Nephron (organoid): ENCODE measurements at regions not wholly inside any gene's neighbourhood (a gene's known extent, or its start where the extent isn't known, plus 50 kb on each side); places are given as distances from the start of the nearest gene placed in this dataset.
A peak's percentile ranks its signal among the peaks of the same experiment; 100 is the strongest.

ENCODE experiments used
- H3K27ac Mint-ChIP-seq, 3 experiments: 2 replicates each; pipeline ENCODE4 v1.8.0; 2020; ENCODE audit warnings: mixed read lengths in 3 of 3, mild to moderate bottlenecking in 2 of 3, moderate library complexity in 1 of 3
- H3K27me3 Mint-ChIP-seq: 2 replicates; pipeline ENCODE4 v1.8.0; 2021; ENCODE audit warnings: low read depth, mild to moderate bottlenecking, moderate library complexity, mixed read lengths
- H3K36me3 Mint-ChIP-seq: 2 replicates; pipeline ENCODE4 v1.8.0; 2020; ENCODE audit warnings: low read depth, mixed read lengths
- H3K4me1 Mint-ChIP-seq: 2 replicates; pipeline ENCODE4 v1.8.0; 2020; ENCODE audit warnings: mixed read lengths
- H3K4me3 Mint-ChIP-seq, 3 experiments: 2 replicates each; pipeline ENCODE4 v1.8.0; 2020; ENCODE audit warnings: mild to moderate bottlenecking in 3 of 3, mixed read lengths in 3 of 3, moderate library complexity in 2 of 3
- H3K9me3 Mint-ChIP-seq: 2 replicates; pipeline ENCODE4 v1.8.0; 2020; ENCODE audit warnings: mixed read lengths
- TF ChIP-seq, protein P1 (sequence below), 3 experiments: fragments of 200-600 bp; sonication (generic); IDR thresholded peaks; one replicate each; pipeline ENCODE4 v1.5.0; 2021; ENCODE audit warnings: antibody characterized with exemption in 3 of 3; ENCODE audit not compliant: unreplicated experiment in 3 of 3

GRCh38 chr1:188056011-188056410 is 1227.3 kb downstream of the PLA2G4A start:
- no peaks in the 10 kb centered on the region for H3K27me3 Mint-ChIP-seq
- H3K4me1 Mint-ChIP-seq, result no peaks in the 10 kb centered on the region
- TF ChIP-seq, protein P1, sequence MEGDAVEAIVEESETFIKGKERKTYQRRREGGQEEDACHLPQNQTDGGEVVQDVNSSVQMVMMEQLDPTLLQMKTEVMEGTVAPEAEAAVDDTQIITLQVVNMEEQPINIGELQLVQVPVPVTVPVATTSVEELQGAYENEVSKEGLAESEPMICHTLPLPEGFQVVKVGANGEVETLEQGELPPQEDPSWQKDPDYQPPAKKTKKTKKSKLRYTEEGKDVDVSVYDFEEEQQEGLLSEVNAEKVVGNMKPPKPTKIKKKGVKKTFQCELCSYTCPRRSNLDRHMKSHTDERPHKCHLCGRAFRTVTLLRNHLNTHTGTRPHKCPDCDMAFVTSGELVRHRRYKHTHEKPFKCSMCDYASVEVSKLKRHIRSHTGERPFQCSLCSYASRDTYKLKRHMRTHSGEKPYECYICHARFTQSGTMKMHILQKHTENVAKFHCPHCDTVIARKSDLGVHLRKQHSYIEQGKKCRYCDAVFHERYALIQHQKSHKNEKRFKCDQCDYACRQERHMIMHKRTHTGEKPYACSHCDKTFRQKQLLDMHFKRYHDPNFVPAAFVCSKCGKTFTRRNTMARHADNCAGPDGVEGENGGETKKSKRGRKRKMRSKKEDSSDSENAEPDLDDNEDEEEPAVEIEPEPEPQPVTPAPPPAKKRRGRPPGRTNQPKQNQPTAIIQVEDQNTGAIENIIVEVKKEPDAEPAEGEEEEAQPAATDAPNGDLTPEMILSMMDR (IDR thresholded peaks at IDR 0.05; ENCODE audit: unreplicated experiment in 3 of 3), result no peak
- H3K27ac Mint-ChIP-seq, result peak overlapping the region in 1 of 3 experiments; percentile 9
- H3K4me3 Mint-ChIP-seq, result no peak overlapping the region
- no peaks in the 10 kb centered on the region for H3K36me3 Mint-ChIP-seq
- peaks cover 3% of the 10 kb centered on the region for H3K9me3 Mint-ChIP-seq

- Mint-ChIP-seq H3K4me3 (no peak overlapping the region), H3K36me3 (no peaks in the 10 kb centered on the region), H3K27me3 (no peaks in the 10 kb centered on the region), H3K27ac (no peak overlapping the region), H3K9me3 (peaks cover 4% of the 10 kb centered on the region), H3K4me1 (no peaks in the 10 kb centered on the region)
- TF ChIP-seq, protein P1 (IDR thresholded peaks at IDR 0.05; ENCODE audit: unreplicated experiment in 3 of 3), result no peak
Observed at GRCh38 chr1:188058801-188059200, 1230.1 kb downstream of the PLA2G4A start.

GRCh38 chr1:188061881-188062280 is 1233.1 kb downstream of the PLA2G4A start:
- TF ChIP-seq, protein P1 (IDR thresholded peaks at IDR 0.05; ENCODE audit: unreplicated experiment in 3 of 3), result no peak
- H3K4me3 Mint-ChIP-seq, result no peak overlapping the region
- no peak overlapping the region for H3K27ac Mint-ChIP-seq
- no peaks in the 10 kb centered on the region for H3K4me1 Mint-ChIP-seq
- H3K36me3 Mint-ChIP-seq, result no peaks in the 10 kb centered on the region
- peaks cover 12% of the 10 kb centered on the region for H3K9me3 Mint-ChIP-seq
- H3K27me3 Mint-ChIP-seq, result no peaks in the 10 kb centered on the region

- H3K4me1 Mint-ChIP-seq, result no peaks in the 10 kb centered on the region
- H3K4me3 Mint-ChIP-seq, result no peak overlapping the region
- H3K27me3 Mint-ChIP-seq, result no peaks in the 10 kb centered on the region
- no peaks in the 10 kb centered on the region for H3K36me3 Mint-ChIP-seq
- no peak overlapping the region for H3K27ac Mint-ChIP-seq
- TF ChIP-seq, protein P1 (IDR thresholded peaks at IDR 0.05; ENCODE audit: unreplicated experiment in 3 of 3), result no peak
- peaks cover 9% of the 10 kb centered on the region for H3K9me3 Mint-ChIP-seq
Observed at GRCh38 chr1:188062456-188062855, 1233.7 kb downstream of the PLA2G4A start.

DNA sequence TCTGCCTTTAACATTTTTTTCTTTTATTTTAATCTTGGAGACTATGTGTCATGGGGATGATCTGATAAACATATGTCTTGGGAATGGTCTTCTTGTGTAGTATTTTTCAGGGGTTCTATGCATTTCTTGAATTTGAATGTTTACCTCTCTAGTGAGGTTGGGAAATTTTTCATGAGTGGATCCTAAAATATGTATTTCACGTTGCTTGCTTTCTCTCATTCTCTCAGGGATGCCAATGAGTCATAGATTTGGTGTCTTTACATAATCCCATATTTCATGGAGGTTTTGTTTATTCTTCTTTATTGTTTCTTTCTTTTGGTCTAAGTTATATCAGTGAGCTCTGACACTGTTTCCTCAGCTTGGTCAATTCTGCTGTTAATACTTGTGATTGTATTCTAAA is 1237.2 kb downstream of the PLA2G4A start:
- Mint-ChIP-seq H3K4me3 (no peak overlapping the region), H3K27me3 (no peaks in the 10 kb centered on the region), H3K27ac (no peak overlapping the region)

DNA sequence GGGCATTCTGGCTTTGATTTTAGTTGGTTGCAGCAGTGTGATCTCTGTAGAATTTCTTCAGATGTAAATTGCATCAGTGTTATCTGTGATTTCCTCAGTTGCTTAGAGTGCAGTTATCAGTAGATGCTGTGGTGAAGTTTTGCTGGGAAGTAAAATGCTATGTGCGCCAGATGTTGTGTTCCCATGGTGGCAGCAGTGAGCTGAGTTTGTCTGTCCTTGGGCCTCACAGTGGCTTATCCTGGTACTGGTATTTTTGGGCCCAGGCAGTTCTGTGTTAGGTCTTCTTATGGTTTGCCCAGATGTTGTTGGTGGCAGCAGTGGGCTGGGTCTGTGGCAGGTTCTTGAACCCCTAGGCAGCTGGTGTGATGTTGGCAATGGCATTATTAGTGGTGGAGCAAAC is 1242.1 kb downstream of the PLA2G4A start:
- Mint-ChIP-seq H3K27ac (no peak overlapping the region), H3K27me3 (no peaks in the 10 kb centered on the region), H3K9me3 (peaks cover 22% of the 10 kb centered on the region), H3K4me3 (no peak overlapping the region), H3K4me1 (no peaks in the 10 kb centered on the region), H3K36me3 (no peaks in the 10 kb centered on the region)
- TF ChIP-seq, protein P1 (IDR thresholded peaks at IDR 0.05; ENCODE audit: unreplicated experiment in 3 of 3), result no peak

More for the DNA sequence above, 1237.2 kb downstream of the PLA2G4A start:
- TF ChIP-seq, protein P1 (IDR thresholded peaks at IDR 0.05; ENCODE audit: unreplicated experiment in 3 of 3), result no peak
- H3K9me3 Mint-ChIP-seq, result peaks cover 20% of the 10 kb centered on the region
- no peaks in the 10 kb centered on the region for H3K4me1 Mint-ChIP-seq
- no peaks in the 10 kb centered on the region for H3K36me3 Mint-ChIP-seq
